Endothelial cell (in vitro differentiated cells): ENCODE measurements at regions not wholly inside any gene's neighbourhood (a gene's known extent, or its start where the extent isn't known, plus 50 kb on each side); places are given as distances from the start of the nearest gene placed in this dataset.

Experiments used
- DNase-seq: peaks from one replicate; pipeline ENCODE4 v3.0.0; 2021; ENCODE audit warnings: low spot score
- H3K27ac Mint-ChIP-seq: one replicate; pipeline ENCODE4 v1.8.0; 2021; ENCODE audit warnings: mixed read lengths, inconsistent platforms; ENCODE audit not compliant: unreplicated experiment
- H3K27me3 Mint-ChIP-seq: one replicate; pipeline ENCODE4 v1.8.0; 2021; ENCODE audit warnings: mild to moderate bottlenecking, moderate library complexity, mixed read lengths, inconsistent platforms; ENCODE audit not compliant: unreplicated experiment
- H3K36me3 Mint-ChIP-seq: one replicate; pipeline ENCODE4 v1.8.0; 2021; ENCODE audit warnings: mild to moderate bottlenecking, low read depth, mixed read lengths, inconsistent platforms; ENCODE audit not compliant: unreplicated experiment
- H3K4me1 Mint-ChIP-seq: one replicate; pipeline ENCODE4 v1.8.0; 2021; ENCODE audit warnings: mild to moderate bottlenecking, mixed read lengths, inconsistent platforms; ENCODE audit not compliant: unreplicated experiment
- H3K4me3 Mint-ChIP-seq: one replicate; pipeline ENCODE4 v1.8.0; 2021; ENCODE audit warnings: mild to moderate bottlenecking, mixed read lengths, inconsistent platforms; ENCODE audit not compliant: unreplicated experiment
- H3K9me3 Mint-ChIP-seq: one replicate; pipeline ENCODE4 v1.8.0; 2021; ENCODE audit warnings: mixed read lengths, inconsistent platforms; ENCODE audit not compliant: unreplicated experiment
- CTCF ChIP-seq: fragments of 200-600 bp; sonication (generic); IDR thresholded peaks from one replicate; pipeline ENCODE4 v1.5.0; 2021; ENCODE audit warnings: antibody characterized with exemption; ENCODE audit not compliant: unreplicated experiment

DNA sequence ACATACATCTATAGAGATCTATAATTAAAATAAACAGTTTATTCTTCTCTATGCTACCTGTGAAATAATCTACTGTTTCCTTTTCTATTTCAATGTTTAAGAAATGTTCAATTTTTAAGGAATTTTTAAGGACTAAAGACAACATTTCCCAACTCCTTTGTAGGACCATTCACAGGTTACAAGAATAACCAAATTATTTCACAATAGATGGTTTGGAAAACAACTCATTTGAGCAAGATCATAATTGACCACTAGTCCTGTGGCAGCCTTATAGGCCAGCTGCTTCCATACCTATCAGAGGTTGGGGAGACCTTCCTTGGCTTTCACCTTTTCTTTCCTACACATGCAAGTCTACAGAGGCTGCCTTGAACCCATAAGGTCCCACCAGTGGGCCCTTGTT lies 193.7 kb downstream of the TTC39B start:
- Mint-ChIP-seq H3K4me1 (no peaks in the 10 kb centered on the region), H3K27ac (no peak overlapping the region), H3K4me3 (no peak overlapping the region), H3K36me3 (no peaks in the 10 kb centered on the region), H3K9me3 (no peaks in the 10 kb centered on the region), H3K27me3 (no peaks in the 10 kb centered on the region)
- no peak for TF ChIP-seq CTCF
- DNase-seq, result no peak

GRCh38 chr9:15111071-15111470 lies 195.9 kb downstream of the TTC39B start:
- no peak overlapping the region for H3K27ac Mint-ChIP-seq
- H3K4me3 Mint-ChIP-seq, result no peak overlapping the region
- no peaks in the 10 kb centered on the region for H3K36me3 Mint-ChIP-seq
- H3K4me1 Mint-ChIP-seq, result no peaks in the 10 kb centered on the region
- no peak for TF ChIP-seq CTCF
- H3K27me3 Mint-ChIP-seq, result no peaks in the 10 kb centered on the region
- no peaks in the 10 kb centered on the region for H3K9me3 Mint-ChIP-seq
- no peak for DNase-seq

DNA sequence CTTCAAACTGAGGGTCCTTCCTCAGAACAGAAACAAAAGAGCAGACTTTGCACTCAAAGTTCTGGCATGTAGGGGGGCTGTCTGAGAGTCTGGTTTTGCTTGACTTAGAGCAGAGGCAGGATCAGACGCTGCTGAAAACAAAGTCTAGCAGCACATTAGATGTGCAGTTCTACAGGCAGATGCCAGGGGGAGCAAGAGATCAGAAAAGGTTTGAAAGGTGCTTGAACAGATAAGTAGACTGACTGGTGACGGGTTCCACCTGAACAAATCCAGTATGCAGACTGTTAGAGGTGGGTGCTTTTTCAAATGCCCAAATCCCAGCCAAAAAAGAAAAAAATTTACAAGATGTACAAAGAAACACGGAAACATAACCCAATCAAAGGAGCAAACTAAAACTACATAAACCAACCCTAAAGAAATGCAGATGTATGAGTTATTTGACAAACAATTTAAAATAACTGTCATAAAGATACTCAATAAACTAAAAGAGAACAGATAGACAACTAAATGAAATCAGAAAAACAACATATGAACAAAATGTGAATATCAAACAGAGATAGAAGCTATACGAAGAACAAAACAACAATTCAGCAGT lies 194.7 kb upstream of the FREM1 start:
- Mint-ChIP-seq H3K27ac (no peak overlapping the region), H3K4me3 (no peak overlapping the region), H3K4me1 (no peaks in the 10 kb centered on the region), H3K9me3 (no peaks in the 10 kb centered on the region), H3K27me3 (no peaks in the 10 kb centered on the region), H3K36me3 (no peaks in the 10 kb centered on the region)
- peak; percentile 74 for TF ChIP-seq CTCF
- DNase-seq, result peak; percentile 51

- Mint-ChIP-seq H3K27ac (no peak overlapping the region), H3K36me3 (no peaks in the 10 kb centered on the region)
These were observed 193.1 kb upstream of the FREM1 start for GRCh38 chr9:15103290-15103689.

More at GRCh38 chr9:15103290-15103689, 193.1 kb upstream of the FREM1 start:
- no peak for DNase-seq
- H3K9me3 Mint-ChIP-seq, result no peaks in the 10 kb centered on the region
- no peak for TF ChIP-seq CTCF
- H3K4me3 Mint-ChIP-seq, result no peak overlapping the region
- no peaks in the 10 kb centered on the region for H3K4me1 Mint-ChIP-seq
- no peaks in the 10 kb centered on the region for H3K27me3 Mint-ChIP-seq
